H1 (cell line): ENCODE measurements at regions not wholly inside any gene's neighbourhood (a gene's known extent, or its start where the extent isn't known, plus 50 kb on each side); places are given as distances from the start of the nearest gene placed in this dataset.

Source experiments
- CTCF ChIA-PET: fragments of 300-600 bp; sonication (Branson Sonifier 250); formaldehyde crosslinking; loops from one replicate; lab custom pipeline; 2021; ENCODE audit not compliant: partially characterized antibody; lab: Charles Lee
- POLR2A ChIA-PET: fragments of 300-600 bp; sonication (Branson Sonifier 250); formaldehyde crosslinking; loops from one replicate; lab custom pipeline; 2021; ENCODE audit warnings: inconsistent platforms; ENCODE audit not compliant: partially characterized antibody; lab: Charles Lee
- DNase-seq, 2 experiments: peaks; one replicate each; pipeline versions ENCODE4 v3.0.0 to v3.0.0-alpha.2; 2010 to 2022; ENCODE audit warnings: low spot score in 2 of 2, low read depth in 1 of 2, mixed read lengths in 1 of 2
- FAIRE-seq: peaks from 2 replicates; lab custom pipeline; 2011; peaks lifted over from hg19 to GRCh38; lab: Jason Lieb, UNC
- H2AFZ ChIP-seq: 2 replicates; pipeline ENCODE4 v1.8.1; 2012; ENCODE audit warnings: low read length, inconsistent platforms
- H2AK5ac ChIP-seq: 2 replicates; pipeline ENCODE4 v1.6.1; 2013; ENCODE audit warnings: low read depth, low read length
- H2BK120ac ChIP-seq: replicated peaks from 2 replicates; pipeline ENCODE3; 2013; ENCODE audit warnings: low read depth, low read length, inconsistent platforms
- H2BK12ac ChIP-seq: 2 replicates; pipeline ENCODE4 v1.6.1; 2013; ENCODE audit warnings: low read depth, low read length
- H2BK15ac ChIP-seq: 2 replicates; pipeline ENCODE4 v1.6.1; 2013; ENCODE audit warnings: low read length
- H2BK20ac ChIP-seq: 2 replicates; pipeline ENCODE4 v1.6.1; 2013; ENCODE audit warnings: low read length
- H2BK5ac ChIP-seq: 2 replicates; pipeline ENCODE4 v1.6.1; 2013; ENCODE audit warnings: low read depth, low read length
- H3K14ac ChIP-seq: 2 replicates; pipeline ENCODE4 v1.6.1; 2013; ENCODE audit warnings: inconsistent platforms; ENCODE audit not compliant: insufficient read length
- H3K18ac ChIP-seq: 2 replicates; pipeline ENCODE4 v1.6.1; 2013; ENCODE audit warnings: low read length; ENCODE audit errors: extremely low read depth
- H3K23ac ChIP-seq: 2 replicates; pipeline ENCODE4 v1.6.1; 2013; ENCODE audit warnings: inconsistent platforms; ENCODE audit not compliant: insufficient read length
- H3K23me2 ChIP-seq: 2 replicates; pipeline ENCODE4 v1.6.1; 2013; ENCODE audit warnings: low read depth, low read length
- H3K27ac ChIP-seq: 2 replicates; pipeline ENCODE4 v1.6.1; 2011; ENCODE audit warnings: low read depth, low read length, inconsistent platforms
- H3K27me3 ChIP-seq, 4 experiments: replicated peaks in 1 of 4; 1 replicate in 1 of 4; 2 replicates in 3 of 4; pipeline versions ENCODE4 v1.6.1 to v1.8.1; 2011 to 2013; ENCODE audit warnings: low read length in 3 of 4, mild to moderate bottlenecking in 3 of 4, inconsistent platforms in 2 of 4, mixed read lengths in 2 of 4, moderate library complexity in 1 of 4; ENCODE audit not compliant: control insufficient read depth in 3 of 4, insufficient read depth in 3 of 4; ENCODE audit errors: extremely low read depth in 1 of 4
- H3K36me3 ChIP-seq, 4 experiments: 2 replicates each; pipeline versions ENCODE4 v1.6.1 to v1.8.1; 2011 to 2013; ENCODE audit warnings: mild to moderate bottlenecking in 4 of 4, low read length in 3 of 4, moderate library complexity in 2 of 4, control low read depth in 1 of 4, inconsistent platforms in 1 of 4; ENCODE audit not compliant: insufficient read depth in 4 of 4, control insufficient read depth in 2 of 4
- H3K4ac ChIP-seq: replicated peaks from 2 replicates; pipeline ENCODE3; 2013; ENCODE audit warnings: low read length, low read depth, mixed read lengths, inconsistent platforms; ENCODE audit not compliant: insufficient read length
- H3K4me1 ChIP-seq, 4 experiments: replicated peaks in 1 of 4; 1 replicate in 1 of 4; 2 replicates in 3 of 4; pipeline versions ENCODE4 v1.6.1 to v1.8.1; 2011 to 2013; ENCODE audit warnings: low read length in 3 of 4, inconsistent platforms in 2 of 4, mixed read lengths in 1 of 4; ENCODE audit not compliant: insufficient read depth in 4 of 4, control insufficient read depth in 3 of 4
- H3K4me2 ChIP-seq, 2 experiments: 2 replicates each; pipeline versions ENCODE4 v1.6.1 to v1.8.1; 2011 to 2013; ENCODE audit warnings: low read depth in 2 of 2, low read length in 2 of 2, control low read depth in 1 of 2, inconsistent platforms in 1 of 2, mild to moderate bottlenecking in 1 of 2; ENCODE audit not compliant: insufficient read depth in 1 of 2
- H3K4me3 ChIP-seq, 4 experiments: fragments of 200-600, 300-600 bp in 1 of 4; sonication (generic), shearing (Covaris generic), sonication (Bioruptor Twin) in 1 of 4; 2 replicates each; pipeline versions ENCODE4 v1.5.1 to v1.8.1; 2011 to 2016; ENCODE audit warnings: low read length in 4 of 4, low read depth in 3 of 4, control low read depth in 2 of 4, inconsistent platforms in 2 of 4, mild to moderate bottlenecking in 2 of 4, mixed read lengths in 1 of 4, moderate library complexity in 1 of 4; ENCODE audit not compliant: insufficient read depth in 2 of 4; ENCODE audit errors: extremely low read depth in 1 of 4
- H3K56ac ChIP-seq: replicated peaks from 2 replicates; pipeline ENCODE3; 2013; ENCODE audit warnings: low read depth, mild to moderate bottlenecking, mixed read lengths, low read length, inconsistent platforms; ENCODE audit not compliant: insufficient read length
- H3K79me1 ChIP-seq: 2 replicates; pipeline ENCODE4 v1.6.1; 2013; ENCODE audit warnings: low read depth, low read length, control low read depth
- H3K79me2 ChIP-seq, 2 experiments: 2 replicates each; pipeline versions ENCODE4 v1.6.1 to v1.8.1; 2012 to 2013; ENCODE audit warnings: low read length in 2 of 2, mild to moderate bottlenecking in 2 of 2, inconsistent platforms in 1 of 2; ENCODE audit not compliant: insufficient read depth in 2 of 2, control insufficient read depth in 1 of 2
- H3K9ac ChIP-seq, 4 experiments: replicated peaks in 1 of 4; 1 replicate in 1 of 4; 2 replicates in 3 of 4; pipeline versions ENCODE4 v1.6.1 to v1.8.1; 2011 to 2013; ENCODE audit warnings: low read depth in 3 of 4, low read length in 3 of 4, control low read depth in 2 of 4, mild to moderate bottlenecking in 2 of 4, moderate library complexity in 2 of 4, inconsistent platforms in 1 of 4; ENCODE audit errors: extremely low read depth in 1 of 4
- H3K9me3 ChIP-seq, 2 experiments: 2 replicates each; pipeline versions ENCODE4 v1.6.1 to v1.8.1; 2012 to 2013; ENCODE audit warnings: mild to moderate bottlenecking in 2 of 2, moderate library complexity in 2 of 2, control low read depth in 1 of 2, inconsistent platforms in 1 of 2, low read depth in 1 of 2, low read length in 1 of 2, mixed read lengths in 1 of 2; ENCODE audit not compliant: insufficient read depth in 2 of 2
- H4K20me1 ChIP-seq, 2 experiments: replicated peaks in 1 of 2; 2 replicates each; pipeline versions ENCODE3 to v1.8.1; 2011 to 2013; ENCODE audit warnings: inconsistent platforms in 2 of 2, low read length in 2 of 2, mild to moderate bottlenecking in 1 of 2; ENCODE audit not compliant: insufficient read depth in 2 of 2, control insufficient read depth in 1 of 2
- H4K5ac ChIP-seq: 2 replicates; pipeline ENCODE4 v1.6.1; 2013; ENCODE audit warnings: low read length, low read depth, mixed read lengths, inconsistent platforms; ENCODE audit not compliant: insufficient read length
- H4K8ac ChIP-seq: 2 replicates; pipeline ENCODE4 v1.8.0; 2013; ENCODE audit warnings: mild to moderate bottlenecking, moderate library complexity, low read length, inconsistent platforms; ENCODE audit not compliant: insufficient read depth; ENCODE audit errors: extremely low read depth
- H4K91ac ChIP-seq: replicated peaks from 2 replicates; pipeline ENCODE3; 2013; ENCODE audit warnings: low read length, mixed read lengths, inconsistent platforms; ENCODE audit not compliant: insufficient read length
- CHD2 ChIP-seq: IDR thresholded peaks from 2 replicates; pipeline ENCODE4 v1.6.1; 2012; ENCODE audit warnings: low read length, improper control_type of control experiment
- SP1 ChIP-seq: IDR thresholded peaks from 2 replicates; pipeline ENCODE4 v1.6.1; 2011; ENCODE audit warnings: low read depth, low read length
- SP4 ChIP-seq: IDR thresholded peaks from 2 replicates; pipeline ENCODE4 v1.6.1; 2012; ENCODE audit warnings: low read length, inconsistent platforms
- WGBS, 2 experiments: shearing (Covaris generic) in 1 of 2; methylation state at CpG; one replicate each; pipeline versions ENCODE4 v1.1.6 to v1.1.7; 2013 to 2015; ENCODE audit warnings: low lambda C conversion rate in 2 of 2, mixed read lengths in 2 of 2, inconsistent platforms in 1 of 2, low coverage in 1 of 2, missing lambda C conversion rate in 1 of 2; ENCODE audit not compliant: insufficient replicate concordance in 2 of 2, insufficient coverage in 1 of 2, insufficient read length in 1 of 2; ENCODE audit errors: extremely low coverage in 1 of 2, missing lambda C conversion rate in 1 of 2; 5-methylcytosine and 5-hydroxymethylcytosine counted together

GRCh38 chr5:159743234-159743633, 173.0 kb upstream of the ADRA1B start:
- POLR2A ChIA-PET, result no interaction called here
- Histone ChIP-seq H3K36me3 (no peaks in the 10 kb centered on the region), H3K4ac (no peak overlapping the region), H3K27me3 (no peaks in the 10 kb centered on the region), H3K9ac (no peak overlapping the region), H3K79me1 (no peaks in the 10 kb centered on the region), H3K4me1 (no peaks in the 10 kb centered on the region; a peak in 2 of 7 replicates), H2BK12ac (no peak overlapping the region), H3K79me2 (no peaks in the 10 kb centered on the region), H2BK5ac (no peak overlapping the region), H3K4me2 (no peak overlapping the region), H3K9me3 (0 out of 4 replicates have a peak, but pooled peaks cover 0 to 4% of the 10 kb centered on the region in 2 experiments), H3K4me3 (no peak overlapping the region), H3K18ac (no peak overlapping the region), H3K23ac (no peak overlapping the region), H2BK20ac (no peak overlapping the region), H4K91ac (no peak overlapping the region), H4K8ac (no peak overlapping the region), H4K5ac (no peak overlapping the region), H3K14ac (no peak overlapping the region), H2BK15ac (no peak overlapping the region), H3K23me2 (no peaks in the 10 kb centered on the region), H4K20me1 (no peaks in the 10 kb centered on the region), H2BK120ac (no peak overlapping the region), H2AFZ (no peak overlapping the region), H3K27ac (no peak overlapping the region), H3K56ac (no peak overlapping the region), H2AK5ac (no peak overlapping the region)
- WGBS, 2 experiments, result 80% methylated on average over 1 of the region's 1 CpG; no CpG with 5 or more reads in 1 of the 2 experiments
- TF ChIP-seq SP1, result no peak
- no peak for TF ChIP-seq CHD2
- no peak for TF ChIP-seq SP4
- DNase-seq, result no peak
- no peak for FAIRE-seq
- CTCF ChIA-PET, result interaction anchor here (1.0 to 1.5 kb wide), 2 partner anchors 16 to 33 kb away, joined by 3 to 4 read pairs; no protein-coding TSS in a partner anchor
